Smooth muscle cell (in vitro differentiated cells): ENCODE measurements at regions not wholly inside any gene's neighbourhood (a gene's known extent, or its start where the extent isn't known, plus 50 kb on each side); places are given as distances from the start of the nearest gene placed in this dataset.

Experiments
- DNase-seq: peaks from one replicate; lab custom pipeline; 2025; ENCODE audit not compliant: unreplicated experiment; lab: John Stamatoyannopoulos, UW
- H2AFZ ChIP-seq: fragments of 200-600 bp; sonication (generic); 2 replicates; pipeline ENCODE4 v1.6.0; 2016; ENCODE audit warnings: antibody characterized with exemption, low read depth, mild to moderate bottlenecking
- H3F3A ChIP-seq: fragments of 200-600 bp; sonication (generic); 2 replicates; pipeline ENCODE4 v1.6.0; 2017; ENCODE audit warnings: antibody characterized with exemption, low read depth
- H3K27ac ChIP-seq: fragments of 200-600 bp; sonication (generic); 2 replicates; pipeline ENCODE4 v1.5.1; 2016; ENCODE audit warnings: low read depth, mild to moderate bottlenecking
- H3K27me3 ChIP-seq: fragments of 200-600 bp; sonication (generic); 2 replicates; pipeline ENCODE4 v1.6.1; 2016; ENCODE audit warnings: low read depth, mild to moderate bottlenecking
- H3K36me3 ChIP-seq: fragments of 200-600 bp; sonication (generic); 2 replicates; pipeline ENCODE4 v1.5.1; 2016; ENCODE audit warnings: low read depth
- H3K4me1 ChIP-seq: fragments of 200-600 bp; sonication (generic); 2 replicates; pipeline ENCODE4 v1.5.1; 2016; ENCODE audit warnings: low read depth
- H3K4me2 ChIP-seq: fragments of 200-600 bp; sonication (generic); 2 replicates; pipeline ENCODE4 v1.6.0; 2016; ENCODE audit warnings: mild to moderate bottlenecking
- H3K4me3 ChIP-seq: fragments of 200-600 bp; sonication (generic); 2 replicates; pipeline ENCODE4 v1.5.1; 2016; ENCODE audit warnings: mild to moderate bottlenecking
- H3K79me2 ChIP-seq: fragments of 200-600 bp; sonication (generic); 2 replicates; pipeline ENCODE4 v1.6.0; 2016; ENCODE audit warnings: low read depth, mild to moderate bottlenecking
- H3K9ac ChIP-seq: fragments of 200-600 bp; sonication (generic); 2 replicates; pipeline ENCODE4 v1.6.0; 2016; ENCODE audit warnings: low read depth
- H3K9me3 ChIP-seq: fragments of 200-600 bp; sonication (generic); replicated peaks from 2 replicates; pipeline ENCODE4 v1.5.1; 2016; ENCODE audit warnings: low read depth
- H4K20me1 ChIP-seq: fragments of 200-600 bp; sonication (generic); 2 replicates; pipeline ENCODE4 v1.6.0; 2016; ENCODE audit warnings: low read depth
- CTCF ChIP-seq: fragments of 200-600 bp; sonication (generic); IDR thresholded peaks from 2 replicates; pipeline ENCODE4 v1.5.1; 2017; ENCODE audit warnings: borderline replicate concordance, mild to moderate bottlenecking, antibody characterized with exemption; ENCODE audit not compliant: insufficient read depth, poor library complexity, severe bottlenecking
- WGBS: methylation state at CpG from one replicate; pipeline ENCODE4 v1.1.7; 2016; ENCODE audit warnings: low lambda C conversion rate; 5-methylcytosine and 5-hydroxymethylcytosine counted together

GRCh38 chr6:184161-184700 is 108.1 kb upstream of the DUSP22 start:
- H3K27ac ChIP-seq: no peak overlapping the region
- TF ChIP-seq CTCF: no peak
- H3K27me3 ChIP-seq: no peaks in the 10 kb centered on the region
- H3K4me2 ChIP-seq: no peak overlapping the region
- H4K20me1 ChIP-seq: no peaks in the 10 kb centered on the region
- H3K4me3 ChIP-seq: no peak overlapping the region
- H2AFZ ChIP-seq: no peak overlapping the region
- 72% methylated on average over 7 of the region's 7 CpGs for WGBS
- H3K4me1 ChIP-seq: no peaks in the 10 kb centered on the region
- no peaks in the 10 kb centered on the region for H3K9me3 ChIP-seq
- no peaks in the 10 kb centered on the region for H3K79me2 ChIP-seq
- H3K36me3 ChIP-seq: no peaks in the 10 kb centered on the region
- no peaks in the 10 kb centered on the region for H3F3A ChIP-seq
- no peak for DNase-seq
- H3K9ac ChIP-seq: no peak overlapping the region

GRCh38 chr6:186340-186965 is 105.8 kb upstream of the DUSP22 start:
- H3K36me3 ChIP-seq: no peaks in the 10 kb centered on the region
- H3K4me1 ChIP-seq: no peaks in the 10 kb centered on the region
- no peak for TF ChIP-seq CTCF
- no peak overlapping the region for H3K4me3 ChIP-seq
- peak overlapping the region; percentile 24 for H3K4me2 ChIP-seq
- WGBS: 50% methylated on average over 12 of the region's 12 CpGs
- H3K27me3 ChIP-seq: no peaks in the 10 kb centered on the region
- no peak overlapping the region for H3K27ac ChIP-seq
- no peak for DNase-seq
- H3K9me3 ChIP-seq: no peaks in the 10 kb centered on the region
- no peak overlapping the region for H3K9ac ChIP-seq
- H3F3A ChIP-seq: no peaks in the 10 kb centered on the region
- peak overlapping the region; percentile 29 for H2AFZ ChIP-seq
- H3K79me2 ChIP-seq: no peaks in the 10 kb centered on the region
- H4K20me1 ChIP-seq: no peaks in the 10 kb centered on the region

GRCh38 chr6:187210-187861 is 105.0 kb upstream of the DUSP22 start:
- Histone ChIP-seq H3K27ac (no peak overlapping the region), H3K4me1 (no peaks in the 10 kb centered on the region), H2AFZ (peak overlapping the region; percentile 29), H4K20me1 (no peaks in the 10 kb centered on the region), H3K36me3 (no peaks in the 10 kb centered on the region), H3K79me2 (no peaks in the 10 kb centered on the region), H3K9ac (no peak overlapping the region), H3K9me3 (no peaks in the 10 kb centered on the region), H3K4me3 (no peak overlapping the region), H3K27me3 (no peaks in the 10 kb centered on the region), H3K4me2 (peak overlapping the region; percentile 24), H3F3A (no peaks in the 10 kb centered on the region)
- WGBS: 64% methylated on average over 10 of the region's 10 CpGs
- no peak for TF ChIP-seq CTCF
- no peak for DNase-seq
